Right ventricle myocardium inferior (tissue), 1 donor: ENCODE measurements at regions not wholly inside any gene's neighbourhood (a gene's known extent, or its start where the extent isn't known, plus 50 kb on each side); places are given as distances from the start of the nearest gene placed in this dataset.

Source experiments
- ATAC-seq: fragments of 200-7000 bp; cut with Tn5 transposase; one replicate; pipeline ENCODE4 v1.9.1; 2020; ENCODE audit warnings: mild to moderate bottlenecking, moderate library complexity
- DNase-seq: peaks from one replicate; pipeline ENCODE4 v3.0.0; 2021; ENCODE audit errors: missing footprints
- intact Hi-C: fragments of 100-400 bp; cut with DNase I; formaldehyde crosslinking; loops from one replicate; pipeline ENCODE4 v1.11.0; 2022
- donor health status: DM: no; HTN: yes; CAD: no; lungs with severe emphysema.

DNA sequence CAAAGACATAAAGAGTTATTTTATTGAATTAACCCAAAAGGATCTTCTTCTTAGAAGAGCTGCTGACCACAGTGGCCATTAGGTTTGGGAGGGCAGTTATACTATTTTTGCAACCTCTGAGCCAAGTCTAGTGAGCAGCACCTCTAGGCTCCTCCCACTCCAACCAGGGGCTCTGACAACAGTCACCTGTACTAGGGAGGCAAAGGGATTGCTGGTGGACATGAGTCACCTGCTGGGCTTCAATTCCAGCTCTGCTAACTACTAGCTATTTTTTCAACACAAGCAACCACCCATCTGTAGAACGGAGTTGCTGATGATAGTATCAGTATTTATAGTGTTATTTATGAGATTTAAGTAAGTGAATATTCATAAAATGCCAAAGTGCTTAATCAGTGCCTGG lies 166.0 kb downstream of the KLHL28 start:
- DNase-seq (no peak), ATAC-seq (no peak)
- intact Hi-C loops: no loop called here

DNA sequence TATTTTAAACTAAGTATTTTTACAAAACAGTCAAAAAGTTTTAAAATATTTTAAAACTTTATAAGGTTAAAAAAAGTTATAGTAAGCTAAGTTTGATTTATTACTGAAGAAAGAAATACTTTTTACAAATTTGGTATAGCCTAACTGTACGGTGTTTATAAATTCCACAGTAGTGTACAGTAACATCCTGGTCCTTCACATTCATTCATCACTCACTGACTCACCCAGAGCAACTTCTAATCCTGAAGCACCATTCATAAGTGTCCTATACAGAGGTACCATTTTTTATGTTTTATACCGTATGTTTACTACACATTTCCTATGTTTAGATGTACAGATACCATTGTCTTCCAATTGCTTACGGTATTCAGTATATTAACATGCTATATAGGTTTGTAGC lies 170.0 kb downstream of the KLHL28 start:
- intact Hi-C loops: no loop called here
- no peak for DNase-seq
- ATAC-seq: no peak

DNA sequence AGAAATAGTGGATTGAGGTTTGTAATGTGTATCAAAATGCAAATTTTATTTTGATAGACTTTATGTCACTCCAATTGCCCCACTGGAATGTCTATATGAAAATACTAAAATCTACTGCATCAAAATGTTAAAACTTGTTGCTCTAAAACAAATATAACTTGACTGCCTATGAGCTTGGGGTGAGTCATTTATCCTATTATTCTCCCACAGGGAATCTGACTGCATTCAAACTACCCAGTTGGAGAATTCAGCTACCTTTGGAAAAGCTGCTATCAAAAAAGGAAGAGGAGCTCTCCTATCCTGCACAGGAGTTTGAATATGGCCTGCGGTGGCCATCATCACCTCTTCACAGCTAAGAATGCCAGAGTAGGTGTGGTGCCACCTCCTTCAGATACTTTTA lies 173.1 kb downstream of the KLHL28 start:
- DNase-seq (no peak), ATAC-seq (no peak)
- intact Hi-C loops: no loop called here

DNA sequence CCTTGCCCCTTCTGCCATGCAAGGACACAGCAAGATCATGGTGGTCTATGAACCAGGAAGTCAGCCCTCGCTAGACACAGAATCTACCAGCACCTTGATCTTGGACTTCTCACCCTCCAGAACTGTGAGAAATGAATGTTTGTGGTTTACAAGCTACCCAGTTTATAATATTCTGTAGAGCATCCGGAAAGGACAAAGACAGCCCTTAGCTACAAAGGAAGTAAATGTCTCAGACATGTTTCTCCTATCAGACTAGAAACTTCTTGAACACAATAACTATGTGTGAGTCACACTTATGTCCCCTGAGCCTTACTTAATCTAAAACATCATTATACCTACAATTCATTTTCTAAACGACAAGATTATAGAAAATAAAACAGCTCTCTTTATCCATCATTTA lies 176.7 kb downstream of the KLHL28 start:
- DNase-seq (no peak), ATAC-seq (no peak)
- intact Hi-C loops: no loop called here

DNA sequence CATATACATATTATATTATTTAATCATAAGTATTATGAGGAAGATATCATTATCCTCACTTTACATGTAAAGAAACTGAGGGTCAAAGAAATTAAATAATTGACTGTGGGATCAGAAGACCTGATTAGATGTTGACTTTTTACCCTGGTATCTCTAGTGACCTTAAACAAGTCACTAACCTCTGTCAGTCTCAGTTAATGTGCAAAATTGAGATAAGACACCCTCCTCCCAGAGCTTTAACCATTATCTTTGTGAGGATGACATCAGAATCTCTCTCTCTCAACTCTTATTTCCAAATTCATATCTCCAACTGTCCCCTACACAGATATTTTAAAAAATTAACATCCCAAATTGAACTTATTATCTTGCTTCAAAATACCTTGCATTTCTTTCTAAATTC lies 177.8 kb downstream of the KLHL28 start:
- intact Hi-C loops: no loop called here
- ATAC-seq (no peak), DNase-seq (no peak)

DNA sequence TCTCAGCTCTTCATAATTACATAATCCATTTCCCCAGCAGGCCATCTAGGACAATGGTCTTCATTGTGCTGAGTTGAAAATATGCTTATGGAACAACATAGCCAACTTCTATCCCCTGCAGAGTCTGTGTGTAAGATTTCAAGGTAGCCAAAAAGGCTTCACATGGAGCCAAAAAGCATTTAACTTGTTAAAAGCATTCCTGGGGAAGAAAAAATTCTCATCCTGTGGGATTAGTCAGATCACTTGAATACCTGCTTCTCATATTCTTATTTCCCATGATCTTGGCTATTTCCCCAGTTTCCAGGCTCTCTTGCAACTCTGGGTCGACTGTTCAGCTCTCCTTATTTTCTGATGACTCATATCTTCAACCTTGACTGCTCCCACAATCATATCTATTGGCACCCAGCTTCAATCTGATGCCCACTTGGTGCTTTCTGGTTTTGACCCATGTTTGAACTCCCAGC lies 178.9 kb downstream of the KLHL28 start:
- DNase-seq (no peak), ATAC-seq (peak; percentile 50)
- intact Hi-C loops: no loop called here

DNA sequence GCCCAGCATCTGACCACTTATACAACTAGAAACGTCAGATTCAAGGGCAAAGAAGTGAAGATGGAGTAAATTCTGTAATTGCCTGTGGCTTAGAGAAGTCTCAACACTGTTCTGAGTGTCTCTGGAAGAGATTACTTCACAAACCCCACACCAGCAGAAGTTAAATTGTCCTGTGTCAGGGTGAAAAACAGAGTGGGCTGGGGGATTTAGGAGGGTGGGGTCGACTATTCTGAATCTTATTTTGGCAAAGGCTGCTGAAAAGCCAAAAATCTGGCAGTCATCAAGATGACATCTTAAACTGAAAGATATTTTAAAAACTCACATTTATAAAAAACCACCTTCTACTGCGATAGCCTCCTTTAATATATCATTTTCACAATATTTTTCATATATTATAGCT lies 180.8 kb downstream of the KLHL28 start:
- ATAC-seq (no peak), DNase-seq (no peak)
- intact Hi-C loops: no loop called here

DNA sequence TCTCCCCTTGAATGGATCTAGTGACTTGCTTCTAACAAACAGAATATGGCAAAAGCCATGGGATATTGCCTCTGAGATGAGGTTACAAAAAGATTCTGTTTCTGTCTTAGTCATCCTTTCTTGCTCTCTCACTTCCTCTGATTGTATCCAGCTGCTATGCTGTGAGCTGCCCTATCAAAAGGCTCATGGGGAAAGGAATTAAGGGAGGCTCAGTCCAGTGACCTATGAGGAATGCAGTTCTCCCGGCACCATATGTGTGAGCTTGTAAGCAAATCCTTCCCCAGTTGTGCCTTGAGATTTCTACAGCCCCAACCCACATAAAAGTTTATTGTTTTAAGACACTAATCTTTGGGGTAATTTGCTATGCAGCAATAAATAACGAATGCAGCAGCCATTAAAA lies 183.1 kb downstream of the KLHL28 start:
- ATAC-seq: peak; percentile 85
- DNase-seq: no peak
- intact Hi-C loops: no loop called here

DNA sequence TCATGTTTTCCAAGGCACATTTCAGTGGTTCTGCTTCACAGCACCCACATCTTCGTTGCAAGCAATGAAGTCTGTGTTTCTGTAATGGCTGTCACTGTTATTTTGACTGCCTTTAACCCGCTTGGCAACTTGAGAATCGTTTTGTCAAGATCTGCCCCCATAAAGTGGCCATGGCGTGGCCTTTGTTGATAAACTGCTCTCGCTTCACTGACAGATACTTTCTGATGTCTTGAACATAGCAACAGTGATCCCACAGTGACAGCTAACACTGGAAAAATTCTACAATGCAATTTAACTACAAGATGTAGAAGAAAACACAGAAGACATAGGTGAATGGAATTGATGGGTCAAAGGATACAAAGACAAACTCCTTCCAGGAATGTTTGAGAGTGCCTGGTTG lies 184.2 kb downstream of the KLHL28 start:
- intact Hi-C loops: no loop called here
- ATAC-seq (no peak), DNase-seq (no peak)

DNA sequence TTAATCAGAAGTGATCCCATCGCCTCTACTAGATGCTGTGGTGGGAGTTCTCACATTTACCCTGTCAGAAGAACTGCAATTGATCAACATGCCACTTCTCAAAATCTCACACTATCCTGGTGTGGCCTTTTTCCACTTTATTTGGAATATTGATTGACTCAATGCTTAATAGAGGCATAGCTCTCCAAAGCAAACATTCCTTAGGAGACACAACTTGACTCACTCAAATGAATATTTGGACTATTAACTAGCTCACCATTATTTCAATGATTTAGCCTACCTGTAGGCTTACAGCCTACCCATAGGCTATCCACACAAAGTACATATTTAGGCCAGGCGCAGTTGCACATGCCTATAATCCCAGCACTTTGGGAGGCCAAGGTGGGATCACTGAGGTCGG lies 186.5 kb downstream of the KLHL28 start:
- ATAC-seq (no peak), DNase-seq (no peak)
- intact Hi-C loops: no loop called here

DNA sequence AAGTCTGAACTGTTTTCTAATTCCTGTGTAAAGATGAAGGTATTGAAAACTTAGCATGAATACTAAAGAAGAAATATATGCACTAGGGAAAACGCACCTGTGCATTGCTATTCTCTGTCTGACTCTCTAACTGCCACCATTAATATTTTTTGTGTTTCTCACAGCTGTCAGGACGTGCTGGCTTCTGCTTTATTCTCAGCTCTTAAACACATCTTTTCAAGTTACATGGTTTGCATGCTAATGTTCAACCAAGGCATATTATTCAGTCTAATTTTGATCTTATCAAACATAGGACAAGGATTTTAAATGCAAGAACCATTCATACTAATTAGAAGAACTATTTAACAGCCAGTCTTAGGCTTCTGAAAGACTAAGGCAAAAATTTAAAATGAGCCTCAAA lies 187.4 kb downstream of the KLHL28 start:
- no peak for ATAC-seq
- intact Hi-C loops: no loop called here

DNA sequence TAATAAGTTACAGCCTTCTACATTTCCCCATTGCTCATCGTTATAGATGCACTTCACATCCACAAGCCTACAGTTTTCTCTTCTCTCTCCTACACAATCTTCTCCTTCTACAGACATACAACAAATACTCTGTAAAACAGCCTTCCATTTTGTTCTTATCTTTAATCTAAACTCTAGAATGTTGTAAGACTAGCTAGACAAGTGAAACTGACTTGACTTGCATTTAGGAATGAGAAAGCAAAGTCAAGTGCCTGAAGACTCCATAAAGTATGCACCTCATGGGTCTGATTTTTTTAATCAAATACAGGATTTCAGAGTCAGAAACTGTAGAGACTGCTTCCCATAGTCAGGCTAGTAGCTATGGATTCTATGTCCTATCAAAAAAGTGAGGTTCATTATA lies 190.3 kb downstream of the KLHL28 start:
- intact Hi-C loops: no loop called here
- DNase-seq: no peak
- ATAC-seq: no peak

More for the DNA sequence above, 187.4 kb downstream of the KLHL28 start:
- DNase-seq: no peak

DNA sequence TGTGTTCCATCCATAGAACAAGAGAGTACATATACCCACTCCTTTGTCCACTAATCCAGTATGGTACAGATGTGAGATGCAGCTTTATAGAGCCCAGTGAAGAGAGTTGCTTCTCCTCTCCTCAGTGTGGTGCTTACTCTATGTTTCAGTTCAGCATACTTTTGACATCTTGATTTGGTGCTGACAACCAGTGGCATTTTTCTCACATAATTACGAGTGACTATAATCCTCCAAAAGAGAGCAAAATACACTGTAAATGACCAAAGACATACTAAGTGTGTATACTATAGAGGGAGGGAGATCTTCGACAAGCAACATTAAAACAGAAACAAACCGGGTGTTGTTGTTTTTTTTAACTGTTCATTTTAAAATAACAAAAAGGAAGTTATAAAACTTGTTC lies 191.5 kb downstream of the KLHL28 start:
- intact Hi-C loops: no loop called here
- DNase-seq: no peak
- ATAC-seq: no peak

DNA sequence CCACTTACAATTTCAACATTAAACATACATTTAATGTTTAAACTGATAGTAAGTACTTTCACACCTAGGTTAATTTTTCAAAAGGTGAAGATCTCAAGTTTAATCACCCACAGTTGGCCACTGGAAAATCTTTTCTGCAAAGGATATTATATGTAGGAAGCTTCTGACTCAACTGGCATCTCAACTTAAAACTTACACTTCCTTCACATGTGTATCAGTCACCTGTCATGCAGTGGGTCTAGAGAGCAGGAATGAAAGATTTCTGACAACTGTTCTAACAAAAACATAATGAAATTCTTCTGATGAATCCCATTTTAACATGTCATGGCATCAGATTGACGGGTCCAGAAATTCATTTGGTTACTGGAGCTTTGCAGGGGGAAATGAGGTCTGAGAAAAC lies 192.8 kb downstream of the KLHL28 start:
- ATAC-seq (no peak), DNase-seq (no peak)
- intact Hi-C loops: no loop called here

DNA sequence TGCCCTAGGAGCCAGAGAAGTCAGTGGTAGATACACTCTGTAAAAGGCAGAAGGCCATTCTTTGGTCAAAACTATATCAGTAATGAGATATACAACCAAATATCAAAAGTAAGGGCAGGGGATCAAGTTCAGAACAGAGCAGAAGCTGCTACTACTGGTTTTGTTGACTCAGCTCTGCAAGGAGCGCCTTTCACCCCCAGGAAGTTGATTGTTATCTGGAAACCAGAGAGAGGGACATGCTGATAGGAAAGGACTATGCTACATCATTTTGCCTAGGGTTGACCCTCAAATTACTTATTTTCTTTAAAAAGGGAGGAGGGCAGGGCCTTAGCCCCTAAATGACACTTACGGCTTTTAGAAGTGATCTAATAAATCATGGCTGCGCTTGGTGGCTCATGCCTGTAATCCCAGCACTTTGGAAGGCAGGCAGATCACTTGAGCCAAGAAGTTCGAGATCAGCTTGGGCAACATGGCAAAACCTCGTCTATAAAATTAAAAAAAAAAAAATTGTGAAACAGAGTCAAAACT lies 194.0 kb downstream of the KLHL28 start:
- DNase-seq (no peak), ATAC-seq (no peak)
- intact Hi-C loops: no loop called here

DNA sequence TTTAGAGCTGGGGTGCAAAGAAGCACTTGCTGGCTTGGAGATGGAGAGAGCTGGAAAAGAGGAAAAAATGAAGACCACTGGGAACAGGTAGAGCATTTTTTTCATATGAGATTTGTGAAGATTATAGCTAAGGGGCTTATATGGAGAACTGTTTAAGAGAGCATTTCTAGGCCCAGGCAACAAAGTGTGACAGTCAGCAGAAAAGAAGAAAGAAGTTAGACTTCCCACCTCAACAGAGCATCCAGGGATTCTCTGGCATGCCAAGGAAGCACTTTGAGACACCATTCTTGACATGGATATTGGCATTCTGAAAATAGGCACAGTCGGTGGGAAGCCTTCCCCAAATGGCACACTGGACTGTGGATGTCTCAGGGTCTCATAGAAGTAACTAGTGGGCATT lies 195.5 kb downstream of the KLHL28 start:
- ATAC-seq (no peak), DNase-seq (no peak)
- intact Hi-C loops: no loop called here

DNA sequence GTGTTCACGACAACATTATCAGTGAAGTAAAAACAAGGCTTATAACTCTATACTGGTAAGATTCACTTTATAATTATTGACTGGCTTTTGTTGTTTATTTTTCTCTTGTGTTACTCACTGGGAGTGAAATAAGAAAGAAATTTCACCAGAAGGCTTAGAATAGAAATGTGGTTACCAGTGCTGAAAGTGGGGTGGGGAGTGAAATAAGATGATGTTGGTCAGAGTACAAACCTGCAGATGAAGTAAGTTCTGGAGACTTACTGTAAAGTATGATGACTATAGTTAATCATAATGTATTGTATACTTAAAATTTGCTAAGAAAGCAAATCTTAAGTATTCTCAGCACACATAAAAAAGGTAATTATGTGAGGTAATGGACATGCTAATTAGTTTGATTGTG lies 198.4 kb downstream of the KLHL28 start:
- DNase-seq (no peak), ATAC-seq (no peak)
- intact Hi-C loops: no loop called here

DNA sequence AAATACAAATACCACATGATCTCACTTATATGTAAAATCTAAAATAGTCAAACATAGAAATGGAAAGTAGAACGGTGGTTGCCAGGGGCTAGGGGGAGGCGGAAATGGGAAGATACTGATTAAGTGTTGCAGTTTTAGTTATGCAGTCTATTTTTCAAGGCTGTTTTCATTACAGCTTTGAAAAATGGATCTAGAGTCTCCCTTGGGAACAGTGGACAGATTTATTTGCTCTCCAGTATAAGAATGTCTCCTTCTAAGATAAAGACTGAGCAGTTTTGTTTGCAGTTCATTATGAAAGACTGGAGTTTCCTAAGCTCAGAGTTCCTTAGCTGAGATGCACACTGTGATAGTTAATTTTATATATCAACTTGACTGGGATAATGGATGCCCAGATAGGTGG lies 202.5 kb downstream of the KLHL28 start:
- intact Hi-C loops: no loop called here
- ATAC-seq (no peak), DNase-seq (no peak)

DNA sequence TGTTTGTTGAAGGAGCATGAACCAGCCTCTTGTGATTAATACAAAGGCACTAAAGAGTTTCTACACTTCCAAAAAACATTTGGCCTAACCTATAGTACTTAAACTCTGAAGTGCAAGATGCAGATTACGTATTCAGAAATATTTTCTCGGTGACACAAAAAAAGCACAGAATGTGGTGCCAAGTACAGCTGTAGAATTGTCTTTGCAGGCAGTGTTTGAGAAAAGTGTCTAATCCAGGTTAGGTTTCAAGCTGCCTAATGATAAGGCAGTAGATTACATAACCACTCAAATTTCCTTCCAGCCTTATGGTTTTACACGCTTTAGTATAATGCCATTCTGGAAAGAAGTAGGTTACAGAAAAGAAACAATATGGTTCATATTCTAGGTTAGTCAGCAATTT lies 205.2 kb downstream of the KLHL28 start:
- intact Hi-C loops: no loop called here
- ATAC-seq: no peak
- no peak for DNase-seq

DNA sequence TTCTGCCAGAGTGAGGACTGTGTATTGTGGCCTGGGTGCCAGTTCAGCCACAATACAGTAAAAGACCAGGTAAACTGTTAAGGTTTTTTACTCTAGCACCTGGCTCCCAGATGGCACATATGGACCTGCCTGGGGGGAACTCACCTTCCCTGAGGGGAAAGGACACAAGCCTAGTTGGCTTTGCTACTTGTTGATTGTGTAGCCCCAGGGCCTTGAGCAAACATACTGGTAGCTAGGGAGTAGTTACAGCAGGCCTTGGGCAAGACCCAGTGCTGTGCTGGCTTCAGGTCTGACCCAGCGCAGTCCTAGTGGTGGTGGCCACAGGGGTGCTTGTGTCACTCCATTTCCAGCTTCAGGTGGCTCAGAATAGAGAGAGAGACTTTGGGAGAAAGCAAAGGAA lies 216.4 kb downstream of the KLHL28 start:
- intact Hi-C loops: no loop called here
- ATAC-seq (no peak), DNase-seq (no peak)

DNA sequence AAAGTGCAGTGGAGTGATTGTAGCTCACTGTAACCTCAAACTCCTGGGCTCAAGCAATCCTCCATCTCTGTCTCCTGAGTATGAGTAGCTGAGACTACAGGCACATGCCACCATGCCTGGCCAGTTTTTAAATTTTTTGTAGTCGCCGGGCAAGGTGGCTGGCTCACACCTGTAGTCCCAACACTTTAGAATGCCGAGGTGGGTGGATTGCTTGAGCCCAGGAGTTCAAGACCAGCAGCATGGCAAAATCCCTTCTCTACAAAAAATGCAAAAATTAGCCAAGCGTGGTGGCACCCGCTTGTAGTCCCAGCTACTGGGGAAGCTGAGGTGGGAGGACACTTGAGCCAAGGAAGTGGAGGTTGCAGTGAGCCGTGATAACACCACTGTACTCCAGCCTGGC lies 219.5 kb downstream of the KLHL28 start:
- ATAC-seq (no peak), DNase-seq (no peak)
- intact Hi-C loops: no loop called here

DNA sequence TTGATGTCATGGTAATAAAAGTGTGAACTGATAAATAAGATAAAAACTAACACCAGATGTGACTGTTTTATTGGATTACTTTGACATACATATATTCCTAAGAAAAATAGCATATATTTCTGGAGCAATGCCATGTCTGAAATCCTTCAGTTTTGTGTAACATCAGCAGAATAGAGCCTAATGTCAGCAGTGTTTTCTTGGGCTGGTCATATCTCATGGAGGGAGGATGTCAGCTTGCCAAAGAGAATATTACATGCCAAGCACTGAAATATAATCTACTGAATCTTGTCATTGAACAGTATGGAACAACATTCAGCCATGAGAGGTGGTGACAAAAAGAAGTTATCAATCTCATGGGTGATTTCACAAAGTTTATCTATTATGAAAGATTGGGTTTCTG lies 220.3 kb downstream of the KLHL28 start:
- no peak for ATAC-seq
- intact Hi-C loops: no loop called here

More for the DNA sequence above, 220.3 kb downstream of the KLHL28 start:
- no peak for DNase-seq
